ENCODE measurements at regions not wholly inside any gene's neighbourhood (a gene's known extent, or its start where the extent isn't known, plus 50 kb on each side); places are given as distances from the start of the nearest gene placed in this dataset.

GRCh38 chr2:133862400-133862977, 294.2 kb upstream of the NCKAP5 start:
- TF ChIP-seq, protein P1, sequence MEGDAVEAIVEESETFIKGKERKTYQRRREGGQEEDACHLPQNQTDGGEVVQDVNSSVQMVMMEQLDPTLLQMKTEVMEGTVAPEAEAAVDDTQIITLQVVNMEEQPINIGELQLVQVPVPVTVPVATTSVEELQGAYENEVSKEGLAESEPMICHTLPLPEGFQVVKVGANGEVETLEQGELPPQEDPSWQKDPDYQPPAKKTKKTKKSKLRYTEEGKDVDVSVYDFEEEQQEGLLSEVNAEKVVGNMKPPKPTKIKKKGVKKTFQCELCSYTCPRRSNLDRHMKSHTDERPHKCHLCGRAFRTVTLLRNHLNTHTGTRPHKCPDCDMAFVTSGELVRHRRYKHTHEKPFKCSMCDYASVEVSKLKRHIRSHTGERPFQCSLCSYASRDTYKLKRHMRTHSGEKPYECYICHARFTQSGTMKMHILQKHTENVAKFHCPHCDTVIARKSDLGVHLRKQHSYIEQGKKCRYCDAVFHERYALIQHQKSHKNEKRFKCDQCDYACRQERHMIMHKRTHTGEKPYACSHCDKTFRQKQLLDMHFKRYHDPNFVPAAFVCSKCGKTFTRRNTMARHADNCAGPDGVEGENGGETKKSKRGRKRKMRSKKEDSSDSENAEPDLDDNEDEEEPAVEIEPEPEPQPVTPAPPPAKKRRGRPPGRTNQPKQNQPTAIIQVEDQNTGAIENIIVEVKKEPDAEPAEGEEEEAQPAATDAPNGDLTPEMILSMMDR (IDR thresholded peaks at IDR 0.05) = no peak
- no peak for TF ChIP-seq POLR2A (IDR thresholded peaks at IDR 0.05)
